GM21515 (cell line): ENCODE measurements at regions not wholly inside any gene's neighbourhood (a gene's known extent, or its start where the extent isn't known, plus 50 kb on each side); places are given as distances from the start of the nearest gene placed in this dataset.

Source experiments
- ATAC-seq: cut with Tn5 transposase; IDR thresholded peaks from one replicate; pipeline ENCODE4 v1.9.1; 2021; ENCODE audit not compliant: unreplicated experiment

GRCh38 chr6:138550346-138550767 lies 51.1 kb upstream of the NHSL1 start:
- ATAC-seq: no peak

GRCh38 chr6:138554146-138554545 lies 54.9 kb upstream of the NHSL1 start:
- ATAC-seq: no peak

- ATAC-seq: no peak
Observed at GRCh38 chr6:138555421-138555988, 56.2 kb upstream of the NHSL1 start.

GRCh38 chr6:138557147-138557546 lies 57.9 kb upstream of the NHSL1 start:
- ATAC-seq: no peak

- no peak for ATAC-seq
Observed at GRCh38 chr6:138559143-138559542, 59.8 kb upstream of the NHSL1 start.

GRCh38 chr6:138560130-138560860 lies 61.0 kb upstream of the NHSL1 start:
- no peak for ATAC-seq

- ATAC-seq: no peak
Observed at GRCh38 chr6:138562691-138563090, 63.4 kb upstream of the NHSL1 start.

GRCh38 chr6:138563231-138563630 lies 63.9 kb upstream of the NHSL1 start:
- no peak for ATAC-seq

- ATAC-seq: no peak
Observed at GRCh38 chr6:138563650-138564049, 64.4 kb upstream of the NHSL1 start.

- no peak for ATAC-seq
Observed at GRCh38 chr6:138564170-138564721, 65.0 kb upstream of the NHSL1 start.

GRCh38 chr6:138567052-138567451 lies 67.8 kb upstream of the NHSL1 start:
- no peak for ATAC-seq

- no peak for ATAC-seq
Observed at GRCh38 chr6:138568997-138569396, 69.7 kb upstream of the NHSL1 start.

GRCh38 chr6:138569554-138569953 lies 70.3 kb upstream of the NHSL1 start:
- ATAC-seq: no peak

- ATAC-seq: no peak
Observed at GRCh38 chr6:138569970-138570724, 70.9 kb upstream of the NHSL1 start.

- no peak for ATAC-seq
Observed at GRCh38 chr6:138570725-138571029, 71.4 kb upstream of the NHSL1 start.

GRCh38 chr6:138571181-138571580 lies 71.9 kb upstream of the NHSL1 start:
- ATAC-seq: no peak

GRCh38 chr6:138571585-138572166 lies 72.4 kb upstream of the NHSL1 start:
- no peak for ATAC-seq

- ATAC-seq: no peak
Observed at GRCh38 chr6:138572167-138572875, 73.0 kb upstream of the NHSL1 start.

- ATAC-seq: no peak
Observed at GRCh38 chr6:138572885-138573284, 73.6 kb upstream of the NHSL1 start.

- no peak for ATAC-seq
Observed at GRCh38 chr6:138575257-138575656, 76.0 kb upstream of the NHSL1 start.

- ATAC-seq: no peak
Observed at GRCh38 chr6:138576313-138576712, 77.0 kb upstream of the NHSL1 start.
